HUES48 (cell line): ENCODE measurements at regions not wholly inside any gene's neighbourhood (a gene's known extent, or its start where the extent isn't known, plus 50 kb on each side); places are given as distances from the start of the nearest gene placed in this dataset.

Source experiments
- H3K27ac ChIP-seq: one replicate; pipeline ENCODE4 v1.7.0; 2013; ENCODE audit warnings: low read depth, low read length, inconsistent platforms
- H3K27me3 ChIP-seq: 2 replicates; pipeline ENCODE4 v1.6.1; 2013; ENCODE audit warnings: mild to moderate bottlenecking, low read length; ENCODE audit not compliant: control insufficient read depth, insufficient read depth
- H3K36me3 ChIP-seq: 2 replicates; pipeline ENCODE4 v1.6.1; 2013; ENCODE audit warnings: low read length; ENCODE audit not compliant: control insufficient read depth, insufficient read depth
- H3K4me1 ChIP-seq: 2 replicates; pipeline ENCODE4 v1.6.1; 2013; ENCODE audit warnings: mild to moderate bottlenecking, low read length; ENCODE audit not compliant: control insufficient read depth, insufficient read depth
- H3K4me3 ChIP-seq: 2 replicates; pipeline ENCODE4 v1.5.1; 2013; ENCODE audit warnings: mild to moderate bottlenecking, low read depth, low read length
- H3K9ac ChIP-seq: 2 replicates; pipeline ENCODE4 v1.6.1; 2013; ENCODE audit warnings: mild to moderate bottlenecking, low read depth, low read length, moderate library complexity
- H3K9me3 ChIP-seq: 2 replicates; pipeline ENCODE4 v1.6.1; 2013; ENCODE audit warnings: low read length; ENCODE audit not compliant: control insufficient read depth, insufficient read depth

DNA sequence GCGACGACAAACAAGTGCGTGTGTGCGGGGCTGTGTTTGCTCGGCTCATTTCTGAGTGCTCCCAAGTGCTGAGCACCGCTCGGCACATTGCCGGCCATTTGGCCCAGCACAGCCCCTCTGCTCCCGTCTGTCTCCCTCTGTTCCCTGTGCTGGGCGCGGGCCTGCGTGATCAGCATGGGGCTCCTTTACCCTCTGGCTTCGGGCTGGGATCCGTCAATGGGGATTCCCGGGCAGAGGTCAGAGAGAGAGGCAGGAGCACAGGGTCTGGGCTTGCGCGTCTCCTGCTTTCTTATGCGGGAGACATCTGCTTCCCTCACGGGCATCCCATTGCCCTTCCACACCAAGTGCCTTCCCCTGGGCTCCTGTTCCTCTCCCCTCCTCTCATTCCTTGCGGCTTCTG, 234.0 kb downstream of the ACKR3 start:
- Histone ChIP-seq H3K27ac (no peak overlapping the region), H3K27me3 (no peaks in the 10 kb centered on the region), H3K9ac (no peak overlapping the region), H3K9me3 (peaks cover 6% of the 10 kb centered on the region; the same call in 1 of the 2 replicates), H3K36me3 (no peaks in the 10 kb centered on the region), H3K4me1 (no peaks in the 10 kb centered on the region), H3K4me3 (no peak overlapping the region)

DNA sequence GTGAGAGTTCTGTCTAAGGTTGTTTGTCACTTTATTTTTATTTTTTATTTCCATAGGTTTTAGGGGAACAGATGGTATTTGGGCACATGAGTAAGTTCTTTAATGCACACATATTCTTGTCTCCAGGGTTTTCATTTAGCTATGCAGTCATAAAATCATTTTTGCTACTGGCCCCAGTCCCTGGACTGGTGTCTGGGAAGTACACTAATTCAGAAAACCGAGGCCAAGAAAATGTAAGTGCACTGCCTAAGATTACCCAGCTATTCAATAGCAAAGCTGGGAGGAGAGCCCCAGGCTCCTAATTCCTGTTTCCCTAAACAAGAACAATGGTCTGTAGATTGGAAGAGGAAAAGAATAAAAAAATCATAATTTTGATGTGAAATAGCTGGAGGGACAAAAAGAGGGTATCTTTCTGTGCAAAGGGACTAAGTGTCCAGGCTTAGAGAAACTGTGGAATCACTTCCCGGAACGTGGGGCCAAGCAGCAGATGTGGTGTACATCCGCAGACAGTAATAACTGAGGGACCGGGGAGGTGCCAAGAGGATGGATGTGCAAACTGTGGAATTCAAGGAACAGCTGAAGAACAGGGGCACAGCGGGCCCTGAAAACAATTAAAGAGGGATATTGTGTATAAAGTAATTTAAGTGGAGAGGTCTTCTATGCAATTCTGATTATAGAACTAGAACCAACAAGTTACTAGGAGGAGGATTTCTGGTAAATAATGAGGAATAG, 236.3 kb downstream of the ACKR3 start:
- no peak overlapping the region for H3K9ac ChIP-seq
- peaks cover 14% of the 10 kb centered on the region for H3K9me3 ChIP-seq
- no peak overlapping the region for H3K4me3 ChIP-seq
- no peak overlapping the region for H3K27ac ChIP-seq
- no peaks in the 10 kb centered on the region for H3K27me3 ChIP-seq
- no peaks in the 10 kb centered on the region for H3K4me1 ChIP-seq
- no peaks in the 10 kb centered on the region for H3K36me3 ChIP-seq

GRCh38 chr2:236809716-236810115, 240.1 kb downstream of the ACKR3 start:
- Histone ChIP-seq H3K27me3 (no peaks in the 10 kb centered on the region), H3K9ac (no peak overlapping the region), H3K9me3 (peaks cover 14% of the 10 kb centered on the region), H3K4me3 (no peak overlapping the region), H3K4me1 (no peaks in the 10 kb centered on the region), H3K36me3 (no peaks in the 10 kb centered on the region), H3K27ac (no peak overlapping the region)

- H3K27me3 ChIP-seq, result no peaks in the 10 kb centered on the region
- no peaks in the 10 kb centered on the region for H3K4me1 ChIP-seq
- no peak overlapping the region for H3K9ac ChIP-seq
- peaks cover 14% of the 10 kb centered on the region for H3K9me3 ChIP-seq
- H3K36me3 ChIP-seq, result no peaks in the 10 kb centered on the region
- no peak overlapping the region for H3K4me3 ChIP-seq
- H3K27ac ChIP-seq, result no peak overlapping the region
Measured at GRCh38 chr2:236811062-236811656, 241.5 kb downstream of the ACKR3 start.

- H3K4me3 ChIP-seq, result no peak overlapping the region
- no peaks in the 10 kb centered on the region; the same call in 1 of the 2 replicates for H3K4me1 ChIP-seq
- no peak overlapping the region for H3K27ac ChIP-seq
Measured at GRCh38 chr2:236813766-236814165, 244.1 kb downstream of the ACKR3 start.

DNA sequence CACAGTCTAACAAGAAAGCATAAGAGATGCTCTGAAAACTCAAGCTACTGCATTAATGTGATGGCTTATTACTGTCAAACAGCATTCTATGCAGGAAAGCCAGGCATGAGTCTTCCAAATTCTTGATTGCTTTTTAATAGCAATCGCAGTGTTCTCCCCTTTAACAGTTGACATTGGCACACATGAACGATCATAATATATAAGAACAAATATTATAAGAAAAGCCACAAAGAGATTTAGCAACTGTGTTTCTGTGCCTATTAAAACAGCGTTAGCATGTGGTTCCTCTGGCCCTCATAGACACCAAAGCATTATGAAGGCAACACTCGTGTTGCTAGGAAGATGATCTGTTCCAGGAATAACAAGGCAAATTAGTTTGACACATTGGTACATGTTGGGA, 245.0 kb downstream of the ACKR3 start:
- no peaks in the 10 kb centered on the region; the same call in 1 of the 2 replicates for H3K4me1 ChIP-seq
- H3K27me3 ChIP-seq, result no peaks in the 10 kb centered on the region
- H3K36me3 ChIP-seq, result no peaks in the 10 kb centered on the region
- H3K4me3 ChIP-seq, result no peak overlapping the region
- no peak overlapping the region for H3K27ac ChIP-seq
- no peak overlapping the region for H3K9ac ChIP-seq
- peaks cover 6% of the 10 kb centered on the region for H3K9me3 ChIP-seq

More at GRCh38 chr2:236813766-236814165, 244.1 kb downstream of the ACKR3 start:
- Histone ChIP-seq H3K9ac (no peak overlapping the region), H3K9me3 (peaks cover 8% of the 10 kb centered on the region), H3K27me3 (no peaks in the 10 kb centered on the region), H3K36me3 (no peaks in the 10 kb centered on the region)

- H3K27ac ChIP-seq, result no peak overlapping the region
- no peak overlapping the region for H3K4me3 ChIP-seq
- no peaks in the 10 kb centered on the region; the same call in 1 of the 2 replicates for H3K4me1 ChIP-seq
- no peak overlapping the region for H3K9ac ChIP-seq
- no peaks in the 10 kb centered on the region for H3K27me3 ChIP-seq
- no peaks in the 10 kb centered on the region for H3K36me3 ChIP-seq
- no peaks in the 10 kb centered on the region for H3K9me3 ChIP-seq
Measured at GRCh38 chr2:236815746-236816145, 246.1 kb downstream of the ACKR3 start.

DNA sequence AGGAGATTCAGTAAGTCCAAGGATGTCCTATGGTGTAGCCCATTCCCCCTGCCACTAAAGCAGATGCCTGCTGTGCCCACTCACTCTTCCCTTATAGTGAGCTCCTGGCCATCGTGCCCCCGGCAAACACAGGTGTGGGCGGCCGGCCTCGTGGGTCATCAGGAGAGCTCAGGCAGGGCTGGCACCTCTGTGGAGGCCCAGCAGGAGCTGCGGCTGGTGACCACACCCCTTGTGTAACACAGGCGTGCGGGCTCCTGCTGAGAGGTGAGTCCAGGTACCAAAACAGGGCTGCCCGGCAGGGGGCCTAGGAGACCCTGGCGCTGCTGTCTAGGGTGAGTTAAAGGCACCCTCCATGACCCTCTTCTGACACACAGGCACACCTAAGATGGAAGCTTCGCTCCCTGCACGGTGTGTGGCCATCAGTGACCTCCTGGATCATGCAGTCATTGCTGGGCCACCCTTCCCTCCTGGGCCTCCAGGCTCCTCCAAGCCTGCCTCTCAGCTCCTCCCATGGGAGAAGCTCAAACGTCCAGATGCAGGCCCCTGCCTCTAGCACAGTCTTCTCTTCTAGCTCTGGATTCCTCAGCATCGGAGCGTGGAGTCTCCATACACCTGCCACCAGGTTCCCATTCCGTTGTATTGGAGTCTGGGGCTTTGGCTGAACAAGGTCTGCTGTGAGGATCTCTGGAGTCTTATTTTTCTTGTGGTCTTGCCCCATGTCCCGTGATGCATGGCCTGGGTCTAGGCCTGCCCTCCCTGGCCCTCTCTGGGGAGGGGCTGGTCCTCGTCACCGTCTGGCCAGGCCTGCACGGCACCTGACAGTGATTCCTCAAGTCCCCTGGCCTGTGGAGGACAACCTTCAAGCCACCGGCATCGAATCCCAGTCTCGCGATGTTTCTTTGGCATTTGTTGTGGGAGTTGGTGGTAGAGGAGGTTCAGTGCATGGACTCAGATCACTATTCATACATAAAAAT, 246.9 kb downstream of the ACKR3 start:
- Histone ChIP-seq H3K9ac (no peak overlapping the region), H3K27ac (no peak overlapping the region), H3K27me3 (no peaks in the 10 kb centered on the region), H3K4me3 (no peak overlapping the region), H3K36me3 (no peaks in the 10 kb centered on the region), H3K9me3 (no peaks in the 10 kb centered on the region), H3K4me1 (no peaks in the 10 kb centered on the region; the same call in 1 of the 2 replicates)

GRCh38 chr2:236818281-236819045, 248.8 kb downstream of the ACKR3 start:
- Histone ChIP-seq H3K36me3 (no peaks in the 10 kb centered on the region), H3K27ac (no peak overlapping the region), H3K4me1 (peaks cover 4% of the 10 kb centered on the region; the same call in 1 of the 2 replicates), H3K27me3 (no peaks in the 10 kb centered on the region), H3K9me3 (no peaks in the 10 kb centered on the region), H3K9ac (no peak overlapping the region), H3K4me3 (no peak overlapping the region)

DNA sequence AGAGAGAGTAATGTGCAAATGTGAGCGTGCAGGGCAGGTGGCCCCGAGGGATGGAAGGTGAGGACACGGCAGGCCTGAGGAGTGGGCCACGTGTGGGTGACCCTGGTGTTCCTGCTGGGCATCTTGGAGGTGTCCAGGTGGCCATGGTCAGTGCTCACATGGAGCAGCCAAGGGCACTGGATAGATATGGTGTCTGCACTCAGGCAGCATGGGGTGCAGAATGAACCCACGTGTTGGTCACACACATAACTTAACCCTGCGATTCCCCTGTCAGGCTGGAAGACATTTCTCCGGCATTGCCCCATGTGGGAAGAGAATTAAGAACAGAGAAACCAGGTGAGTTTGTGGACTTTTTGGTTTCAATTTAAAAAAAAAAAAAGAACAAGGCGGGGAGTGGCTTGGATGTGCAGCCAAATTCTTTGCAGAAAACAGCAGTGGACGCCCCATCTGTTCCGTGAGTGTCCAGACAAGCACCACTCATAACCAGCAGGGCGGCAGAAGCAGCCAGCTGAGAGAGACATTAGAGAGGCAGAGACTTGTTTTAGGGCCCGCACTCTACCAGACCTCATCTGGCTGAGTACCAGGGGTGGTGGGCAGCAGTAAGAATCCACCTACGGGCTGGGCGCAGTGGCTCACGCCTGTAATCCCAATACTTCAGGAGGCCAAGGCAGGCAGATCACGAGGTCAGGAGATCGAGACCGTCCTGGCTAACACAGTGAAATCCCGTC, 249.8 kb downstream of the ACKR3 start:
- H3K4me1 ChIP-seq, result peaks cover 13% of the 10 kb centered on the region
- no peaks in the 10 kb centered on the region for H3K9me3 ChIP-seq
- no peak overlapping the region for H3K4me3 ChIP-seq
- no peaks in the 10 kb centered on the region for H3K27me3 ChIP-seq
- H3K36me3 ChIP-seq, result no peaks in the 10 kb centered on the region
- H3K9ac ChIP-seq, result no peak overlapping the region
- H3K27ac ChIP-seq, result no peak overlapping the region
